HG03342 (cell line): ENCODE measurements at regions not wholly inside any gene's neighbourhood (a gene's known extent, or its start where the extent isn't known, plus 50 kb on each side); places are given as distances from the start of the nearest gene placed in this dataset.
"Not testable (repeated sequence)": the region's sequence is repeated elsewhere in the genome, so short reads cannot be mapped to it uniquely, and the experiment has no call there.

ENCODE experiments used
- ATAC-seq: cut with Tn5 transposase; IDR thresholded peaks from one replicate; pipeline ENCODE4 v1.9.1; 2021; ENCODE audit warnings: mild to moderate bottlenecking, moderate library complexity; ENCODE audit not compliant: unreplicated experiment

GRCh38 chr2:150120326-150120955, 367.0 kb downstream of the RND3 start:
- ATAC-seq: no peak

GRCh38 chr2:150119819-150120218, 367.6 kb downstream of the RND3 start:
- ATAC-seq: no peak

- ATAC-seq: not testable (repeated sequence)
These were observed 373.4 kb downstream of the RND3 start for GRCh38 chr2:150114089-150114488.

- no peak for ATAC-seq
These were observed 376.9 kb downstream of the RND3 start for GRCh38 chr2:150110548-150110947.

- no peak for ATAC-seq
These were observed 377.6 kb downstream of the RND3 start for GRCh38 chr2:150109912-150110311.

- ATAC-seq: no peak
These were observed 378.4 kb downstream of the RND3 start for GRCh38 chr2:150109028-150109427.

GRCh38 chr2:150107816-150108215, 379.7 kb downstream of the RND3 start:
- ATAC-seq: no peak

- ATAC-seq: no peak
These were observed 380.3 kb downstream of the RND3 start for GRCh38 chr2:150107170-150107569.

- no peak for ATAC-seq
These were observed 385.5 kb downstream of the RND3 start for GRCh38 chr2:150101947-150102346.

GRCh38 chr2:150100834-150101233, 386.6 kb downstream of the RND3 start:
- ATAC-seq: no peak

- no peak for ATAC-seq
These were observed 387.1 kb downstream of the RND3 start for GRCh38 chr2:150100336-150100735.

- no peak for ATAC-seq
These were observed 387.7 kb downstream of the RND3 start for GRCh38 chr2:150099805-150100204.

- no peak for ATAC-seq
These were observed 389.5 kb downstream of the RND3 start for GRCh38 chr2:150097901-150098531.

- ATAC-seq: no peak
These were observed 390.1 kb downstream of the RND3 start for GRCh38 chr2:150097402-150097801.

GRCh38 chr2:150095361-150096095, 391.9 kb downstream of the RND3 start:
- ATAC-seq: no peak

- ATAC-seq: no peak
These were observed 395.6 kb downstream of the RND3 start for GRCh38 chr2:150091846-150092245.

- ATAC-seq: no peak
These were observed 397.4 kb downstream of the RND3 start for GRCh38 chr2:150090031-150090430.

GRCh38 chr2:150088538-150088937, 398.9 kb downstream of the RND3 start:
- ATAC-seq: no peak

- no peak for ATAC-seq
These were observed 402.0 kb downstream of the RND3 start for GRCh38 chr2:150085478-150085877.

- no peak for ATAC-seq
These were observed 405.5 kb downstream of the RND3 start for GRCh38 chr2:150081775-150082481.

- no peak for ATAC-seq
These were observed 411.2 kb downstream of the RND3 start for GRCh38 chr2:150076281-150076680.

- ATAC-seq: no peak
These were observed 411.6 kb downstream of the RND3 start for GRCh38 chr2:150075831-150076230.
